ENCODE measurements at regions not wholly inside any gene's neighbourhood (a gene's known extent, or its start where the extent isn't known, plus 50 kb on each side); places are given as distances from the start of the nearest gene placed in this dataset.

DNA sequence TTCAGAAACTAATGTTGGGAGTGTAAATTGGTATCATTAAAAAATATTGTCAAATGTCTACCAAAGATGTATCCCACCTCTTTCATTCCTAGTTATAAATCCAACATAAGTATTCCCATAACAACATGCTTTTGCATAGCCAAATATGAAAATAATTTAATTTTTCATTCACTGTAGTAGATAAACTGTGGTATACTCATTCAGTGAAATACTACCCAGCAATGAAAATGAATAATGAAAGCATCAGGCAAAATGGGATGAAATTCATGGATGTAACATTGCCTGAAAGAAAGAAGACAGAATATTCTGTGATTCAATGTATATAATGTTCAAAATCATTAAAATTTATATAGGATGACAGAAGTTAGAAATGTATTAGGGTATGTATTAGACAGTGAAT is 629.0 kb upstream of the MBL2 start:
- Histone ChIP-seq H3K4me3 (replicated peaks in 1 of 2; ENCODE audit: low read depth in 1 of 2, low read length in 2 of 2) (no peak overlapping the region), H3K9me2 (ENCODE audit: insufficient read depth) (no peaks in the 10 kb centered on the region), H3K27me3 (ENCODE audit: insufficient read depth, low read length) (no peaks in the 10 kb centered on the region), H3K9me3 (ENCODE audit: control insufficient read depth in 1 of 2, insufficient read depth in 1 of 2, low read depth in 1 of 2, low read length in 2 of 2) (peaks cover 5 to 29% of the 10 kb centered on the region in 2 experiments; a peak in 2 of 4 replicates), H4K20me1 (ENCODE audit: insufficient read depth) (no peaks in the 10 kb centered on the region), H3K4me1 (ENCODE audit: control insufficient read depth in 1 of 2, insufficient read depth in 2 of 2, low read length in 2 of 2) (no peaks in the 10 kb centered on the region), H3K79me2 (ENCODE audit: insufficient read depth, low read length) (no peaks in the 10 kb centered on the region), H2AFZ (ENCODE audit: low read depth, low read length, poor library complexity, severe bottlenecking) (no peak overlapping the region), H3K9ac (ENCODE audit: low read length) (no peak overlapping the region), H3K4me2 (ENCODE audit: low read length) (no peak overlapping the region), H3K27ac (ENCODE audit: low read depth, low read length) (no peak overlapping the region), H3K36me3 (ENCODE audit: control insufficient read depth in 1 of 2, insufficient read depth in 2 of 2, low read length in 2 of 2) (no peaks in the 10 kb centered on the region)
- TF ChIP-seq EZH2 (IDR thresholded peaks at IDR 0.05) (no peak), RAD21 (IDR thresholded peaks at IDR 0.05; ENCODE audit: low read depth) (no peak), CEBPB (IDR thresholded peaks at IDR 0.05; ENCODE audit: low read depth) (no peak)
- TF ChIP-seq, protein P1, sequence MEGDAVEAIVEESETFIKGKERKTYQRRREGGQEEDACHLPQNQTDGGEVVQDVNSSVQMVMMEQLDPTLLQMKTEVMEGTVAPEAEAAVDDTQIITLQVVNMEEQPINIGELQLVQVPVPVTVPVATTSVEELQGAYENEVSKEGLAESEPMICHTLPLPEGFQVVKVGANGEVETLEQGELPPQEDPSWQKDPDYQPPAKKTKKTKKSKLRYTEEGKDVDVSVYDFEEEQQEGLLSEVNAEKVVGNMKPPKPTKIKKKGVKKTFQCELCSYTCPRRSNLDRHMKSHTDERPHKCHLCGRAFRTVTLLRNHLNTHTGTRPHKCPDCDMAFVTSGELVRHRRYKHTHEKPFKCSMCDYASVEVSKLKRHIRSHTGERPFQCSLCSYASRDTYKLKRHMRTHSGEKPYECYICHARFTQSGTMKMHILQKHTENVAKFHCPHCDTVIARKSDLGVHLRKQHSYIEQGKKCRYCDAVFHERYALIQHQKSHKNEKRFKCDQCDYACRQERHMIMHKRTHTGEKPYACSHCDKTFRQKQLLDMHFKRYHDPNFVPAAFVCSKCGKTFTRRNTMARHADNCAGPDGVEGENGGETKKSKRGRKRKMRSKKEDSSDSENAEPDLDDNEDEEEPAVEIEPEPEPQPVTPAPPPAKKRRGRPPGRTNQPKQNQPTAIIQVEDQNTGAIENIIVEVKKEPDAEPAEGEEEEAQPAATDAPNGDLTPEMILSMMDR (IDR thresholded peaks at IDR 0.05 in 2 of 3, conservative IDR thresholded peaks at IDR 0.05 in 1 of 3; ENCODE audit: borderline replicate concordance in 1 of 3, insufficient read depth in 1 of 3, low read depth in 2 of 3, low read length in 2 of 3), result no peak
- no peak for ATAC-seq
- DNase-seq (ENCODE audit: low read depth, low spot score), result no peak
- RAD21 ChIA-PET (ENCODE audit: low non-redundant PET in 1 of 2, low total read pairs in 2 of 2, uncharacterized antibody in 2 of 2, unreplicated experiment in 2 of 2), result no interaction called here
- intact Hi-C loops (cut with micrococcal nuclease), result no loop called here
- CTCF ChIA-PET, result no interaction called here
- no TSS peak for BruUV-seq (replicated peaks)
- POLR2A ChIA-PET, result no interaction called here

DNA sequence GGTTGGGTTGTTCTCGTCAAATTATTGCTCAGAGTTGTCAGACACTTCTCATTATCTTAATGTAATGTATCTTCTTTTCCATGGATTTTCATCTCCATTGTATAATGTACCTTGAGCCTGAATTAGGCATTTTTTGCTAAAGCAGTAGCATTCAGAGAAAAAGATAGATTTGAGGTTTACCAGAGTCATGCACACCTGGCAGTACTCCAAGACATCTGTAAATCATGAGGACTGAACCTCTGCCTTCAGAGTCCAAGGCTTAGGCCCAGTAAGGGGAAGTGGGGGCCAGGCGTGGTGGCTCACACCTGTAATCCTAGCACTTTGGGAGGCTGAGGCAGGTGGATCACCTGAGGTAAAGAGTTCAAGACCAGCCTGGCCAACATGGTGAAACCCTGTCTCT is 624.3 kb upstream of the MBL2 start:
- Histone ChIP-seq H3K4me1 (ENCODE audit: control insufficient read depth in 1 of 2, insufficient read depth in 2 of 2, low read length in 2 of 2) (no peaks in the 10 kb centered on the region), H3K9me3 (ENCODE audit: control insufficient read depth in 1 of 2, insufficient read depth in 1 of 2, low read depth in 1 of 2, low read length in 2 of 2) (peaks cover 8 to 24% of the 10 kb centered on the region in 2 experiments; a peak in 2 of 4 replicates), H3K36me3 (ENCODE audit: control insufficient read depth in 1 of 2, insufficient read depth in 2 of 2, low read length in 2 of 2) (no peaks in the 10 kb centered on the region), H4K20me1 (ENCODE audit: insufficient read depth) (no peaks in the 10 kb centered on the region), H3K4me2 (ENCODE audit: low read length) (no peak overlapping the region), H2AFZ (ENCODE audit: low read depth, low read length, poor library complexity, severe bottlenecking) (no peak overlapping the region), H3K4me3 (replicated peaks in 1 of 2; ENCODE audit: low read depth in 1 of 2, low read length in 2 of 2) (no peak overlapping the region), H3K27ac (ENCODE audit: low read depth, low read length) (no peak overlapping the region), H3K27me3 (ENCODE audit: insufficient read depth, low read length) (no peaks in the 10 kb centered on the region), H3K9ac (ENCODE audit: low read length) (no peak overlapping the region), H3K79me2 (ENCODE audit: insufficient read depth, low read length) (no peaks in the 10 kb centered on the region), H3K9me2 (ENCODE audit: insufficient read depth) (no peaks in the 10 kb centered on the region)
- no peak for ATAC-seq
- CTCF ChIA-PET, result no interaction called here
- no TSS peak for BruUV-seq (replicated peaks)
- DNase-seq (ENCODE audit: low read depth, low spot score), result no peak
- intact Hi-C loops (cut with micrococcal nuclease), result no loop called here
- POLR2A ChIA-PET, result no interaction called here
- TF ChIP-seq FOSL1 (IDR thresholded peaks at IDR 0.05; ENCODE audit: low read depth) (no peak), JUND (IDR thresholded peaks at IDR 0.05) (no peak), EZH2phosphoT487 (IDR thresholded peaks at IDR 0.05; ENCODE audit: borderline replicate concordance) (no peak), YY1 (IDR thresholded peaks at IDR 0.05; ENCODE audit: extremely low read depth, insufficient replicate concordance, low read depth, low read length) (no peak), ZFX (IDR thresholded peaks at IDR 0.05) (no peak), EZH2 (IDR thresholded peaks at IDR 0.05) (no peak), POLR2AphosphoS5 (IDR thresholded peaks at IDR 0.05; ENCODE audit: low read depth, low read length) (no peak), CBX3 (IDR thresholded peaks at IDR 0.05; ENCODE audit: low read depth) (no peak), SP1 (IDR thresholded peaks at IDR 0.05; ENCODE audit: low read depth) (no peak)
- TF ChIP-seq, protein P2, sequence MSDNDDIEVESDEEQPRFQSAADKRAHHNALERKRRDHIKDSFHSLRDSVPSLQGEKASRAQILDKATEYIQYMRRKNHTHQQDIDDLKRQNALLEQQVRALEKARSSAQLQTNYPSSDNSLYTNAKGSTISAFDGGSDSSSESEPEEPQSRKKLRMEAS (IDR thresholded peaks at IDR 0.05), result no peak
- TF ChIP-seq, protein P1 (IDR thresholded peaks at IDR 0.05 in 2 of 3, conservative IDR thresholded peaks at IDR 0.05 in 1 of 3; ENCODE audit: borderline replicate concordance in 1 of 3, insufficient read depth in 1 of 3, low read depth in 2 of 3, low read length in 2 of 3), result no peak
- TF ChIP-seq, protein P3, sequence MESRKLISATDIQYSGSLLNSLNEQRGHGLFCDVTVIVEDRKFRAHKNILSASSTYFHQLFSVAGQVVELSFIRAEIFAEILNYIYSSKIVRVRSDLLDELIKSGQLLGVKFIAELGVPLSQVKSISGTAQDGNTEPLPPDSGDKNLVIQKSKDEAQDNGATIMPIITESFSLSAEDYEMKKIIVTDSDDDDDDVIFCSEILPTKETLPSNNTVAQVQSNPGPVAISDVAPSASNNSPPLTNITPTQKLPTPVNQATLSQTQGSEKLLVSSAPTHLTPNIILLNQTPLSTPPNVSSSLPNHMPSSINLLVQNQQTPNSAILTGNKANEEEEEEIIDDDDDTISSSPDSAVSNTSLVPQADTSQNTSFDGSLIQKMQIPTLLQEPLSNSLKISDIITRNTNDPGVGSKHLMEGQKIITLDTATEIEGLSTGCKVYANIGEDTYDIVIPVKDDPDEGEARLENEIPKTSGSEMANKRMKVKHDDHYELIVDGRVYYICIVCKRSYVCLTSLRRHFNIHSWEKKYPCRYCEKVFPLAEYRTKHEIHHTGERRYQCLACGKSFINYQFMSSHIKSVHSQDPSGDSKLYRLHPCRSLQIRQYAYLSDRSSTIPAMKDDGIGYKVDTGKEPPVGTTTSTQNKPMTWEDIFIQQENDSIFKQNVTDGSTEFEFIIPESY (IDR thresholded peaks at IDR 0.05; ENCODE audit: extremely low read depth, insufficient replicate concordance, low read length), result no peak
- RAD21 ChIA-PET (ENCODE audit: low non-redundant PET in 1 of 2, low total read pairs in 2 of 2, uncharacterized antibody in 2 of 2, unreplicated experiment in 2 of 2), result no interaction called here
